WTC11 (cell line): ENCODE measurements at regions not wholly inside any gene's neighbourhood (a gene's known extent, or its start where the extent isn't known, plus 50 kb on each side); places are given as distances from the start of the nearest gene placed in this dataset.

ENCODE experiments used
- ATAC-seq: fragments of 200-7000 bp; cut with Tn5 transposase; 2 replicates; pipeline ENCODE4 v1.10.0; 2021; ENCODE audit warnings: mild to moderate bottlenecking, moderate library complexity
- CTCF ChIA-PET: fragments of 300-600 bp; sonication (Branson Sonifier 250); formaldehyde crosslinking; loops from one replicate; lab custom pipeline; 2021; ENCODE audit warnings: antibody characterized with exemption; lab: Charles Lee
- POLR2A ChIA-PET: fragments of 350-600 bp; sonication (Branson Sonifier 250); formaldehyde crosslinking; loops from one replicate; lab custom pipeline; 2021; ENCODE audit warnings: antibody characterized with exemption; lab: Charles Lee
- DNase-seq: peaks from one replicate; pipeline ENCODE4 v3.0.0; 2021; ENCODE audit warnings: low spot score
- H3K27ac Mint-ChIP-seq: 2 replicates; pipeline ENCODE4 v1.8.0; 2021; ENCODE audit warnings: mixed read lengths
- H3K27me3 Mint-ChIP-seq: 2 replicates; pipeline ENCODE4 v1.8.0; 2021; ENCODE audit warnings: low read depth, mild to moderate bottlenecking, moderate library complexity, mixed read lengths
- H3K36me3 Mint-ChIP-seq: 2 replicates; pipeline ENCODE4 v1.8.0; 2021; ENCODE audit warnings: mixed read lengths
- H3K4me1 Mint-ChIP-seq: 2 replicates; pipeline ENCODE4 v1.8.0; 2022; ENCODE audit warnings: mixed read lengths
- H3K4me3 Mint-ChIP-seq: 2 replicates; pipeline ENCODE4 v1.8.0; 2021; ENCODE audit warnings: mild to moderate bottlenecking, moderate library complexity, mixed read lengths
- H3K9me3 Mint-ChIP-seq: 2 replicates; pipeline ENCODE4 v1.8.0; 2021; ENCODE audit warnings: mixed read lengths
- CREB1 ChIP-seq: sonication (generic); formaldehyde crosslinking; IDR thresholded peaks from 2 replicates; pipeline ENCODE4 v1.8.0; 2023; ENCODE audit warnings: mild to moderate bottlenecking, missing genetic modification reagents
- CREM ChIP-seq: sonication (generic); formaldehyde crosslinking; IDR thresholded peaks from 2 replicates; pipeline ENCODE4 v1.8.1; 2022; ENCODE audit warnings: mild to moderate bottlenecking, missing genetic modification reagents, moderate library complexity
- EMX1 ChIP-seq: fragments of 250-450 bp; sonication (Bioruptor Pico); IDR thresholded peaks from 2 replicates; pipeline ENCODE4 v1.8.0; 2021; ENCODE audit warnings: mild to moderate bottlenecking
- ETV6 ChIP-seq: sonication (generic); formaldehyde crosslinking; IDR thresholded peaks from 2 replicates; pipeline ENCODE4 v1.8.1; 2022; ENCODE audit warnings: mild to moderate bottlenecking, missing genetic modification reagents
- FOXP1 ChIP-seq: sonication (generic); formaldehyde crosslinking; IDR thresholded peaks from 2 replicates; pipeline ENCODE4 v1.8.0; 2022; ENCODE audit warnings: missing genetic modification reagents, mild to moderate bottlenecking, moderate library complexity, borderline replicate concordance
- HMGA2 ChIP-seq: fragments of 250-450 bp; sonication (Bioruptor Pico); IDR thresholded peaks from 2 replicates; pipeline ENCODE4 v1.4.0; 2021; ENCODE audit warnings: mild to moderate bottlenecking, moderate library complexity
- IRF2 ChIP-seq: sonication (generic); formaldehyde crosslinking; IDR thresholded peaks from 2 replicates; pipeline ENCODE4 v1.8.0; 2022; ENCODE audit warnings: low read depth, missing genetic modification reagents, borderline replicate concordance
- MXD4 ChIP-seq: fragments of 250-450 bp; sonication (Bioruptor Pico); IDR thresholded peaks from 2 replicates; pipeline ENCODE4 v1.8.0; 2021; ENCODE audit warnings: mild to moderate bottlenecking, moderate library complexity, borderline replicate concordance
- NFE2L1 ChIP-seq: sonication (generic); formaldehyde crosslinking; IDR thresholded peaks from 2 replicates; pipeline ENCODE4 v1.8.1; 2023; ENCODE audit warnings: missing genetic modification reagents
- NR3C1 ChIP-seq: sonication (generic); formaldehyde crosslinking; conservative IDR thresholded peaks from 2 replicates; pipeline ENCODE4 v1.8.1; 2023; ENCODE audit warnings: low read depth, mild to moderate bottlenecking, missing genetic modification reagents
- TEAD4 ChIP-seq: sonication (generic); formaldehyde crosslinking; IDR thresholded peaks from 2 replicates; pipeline ENCODE4 v1.8.0; 2022; ENCODE audit warnings: mild to moderate bottlenecking, missing genetic modification reagents
- TP53 ChIP-seq: sonication (generic); formaldehyde crosslinking; IDR thresholded peaks from 2 replicates; pipeline ENCODE4 v1.8.1; 2023; ENCODE audit warnings: mild to moderate bottlenecking, missing genetic modification reagents
- ZNF138 ChIP-seq: sonication (generic); formaldehyde crosslinking; conservative IDR thresholded peaks from 2 replicates; pipeline ENCODE4 v1.8.1; 2022; ENCODE audit warnings: mild to moderate bottlenecking, moderate library complexity, missing genetic modification reagents
- TF ChIP-seq, protein P1 (sequence below): fragments of 200-600 bp; IDR thresholded peaks from 2 replicates; pipeline ENCODE4 v1.8.0; 2022; ENCODE audit warnings: antibody characterized with exemption
- TF ChIP-seq, protein P2 (sequence below): sonication (generic); formaldehyde crosslinking; IDR thresholded peaks from 2 replicates; pipeline ENCODE4 v1.8.0; 2022; ENCODE audit warnings: mild to moderate bottlenecking, missing genetic modification reagents
- TF ChIP-seq, protein P3 (sequence below): sonication (generic); formaldehyde crosslinking; IDR thresholded peaks from 2 replicates; pipeline ENCODE4 v1.8.0; 2023; ENCODE audit warnings: mild to moderate bottlenecking, missing genetic modification reagents
- TF ChIP-seq, protein P4 (sequence below): sonication (generic); formaldehyde crosslinking; IDR thresholded peaks from 2 replicates; pipeline ENCODE4 v1.8.1; 2022; ENCODE audit warnings: low read depth, missing genetic modification reagents, borderline replicate concordance
- TF ChIP-seq, protein P5 (sequence below): sonication (generic); formaldehyde crosslinking; IDR thresholded peaks from 2 replicates; pipeline ENCODE4 v1.8.0; 2023; ENCODE audit warnings: missing genetic modification reagents
- TF ChIP-seq, protein P6 (sequence below): sonication (generic); formaldehyde crosslinking; IDR thresholded peaks from 2 replicates; pipeline ENCODE4 v1.8.1; 2023; ENCODE audit warnings: mild to moderate bottlenecking, missing genetic modification reagents
- TF ChIP-seq, protein P7 (sequence below): sonication (generic); formaldehyde crosslinking; IDR thresholded peaks from 2 replicates; pipeline ENCODE4 v1.8.1; 2022; ENCODE audit warnings: mild to moderate bottlenecking, moderate library complexity, missing genetic modification reagents

DNA sequence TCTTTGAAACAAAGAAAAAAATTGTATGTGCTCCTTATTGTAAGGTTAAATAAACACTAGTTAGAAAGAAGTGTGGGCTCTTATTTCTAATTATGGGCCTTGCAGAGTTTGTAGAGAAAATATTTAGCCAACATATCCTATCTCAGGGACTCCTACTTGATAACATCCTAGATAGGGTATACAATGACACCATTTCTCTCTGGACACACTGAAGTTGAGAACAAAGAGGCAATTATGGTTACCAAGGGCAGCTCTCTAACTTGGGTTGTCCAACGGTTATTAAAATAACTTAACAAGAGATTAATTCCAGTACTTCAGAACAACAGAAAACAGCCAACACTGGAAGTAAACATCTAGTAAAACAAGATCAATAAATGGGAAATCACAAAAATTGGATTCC is 69.0 kb upstream of the ZC3H11B start:
- Mint-ChIP-seq H3K27me3 (no peaks in the 10 kb centered on the region), H3K4me3 (no peak overlapping the region)
- TF ChIP-seq NR3C1 (CRISPR knock-in tag) (no peak), HMGA2 (CRISPR knock-in tag) (no peak), NFE2L1 (CRISPR knock-in tag) (no peak)
- TF ChIP-seq, protein P1, sequence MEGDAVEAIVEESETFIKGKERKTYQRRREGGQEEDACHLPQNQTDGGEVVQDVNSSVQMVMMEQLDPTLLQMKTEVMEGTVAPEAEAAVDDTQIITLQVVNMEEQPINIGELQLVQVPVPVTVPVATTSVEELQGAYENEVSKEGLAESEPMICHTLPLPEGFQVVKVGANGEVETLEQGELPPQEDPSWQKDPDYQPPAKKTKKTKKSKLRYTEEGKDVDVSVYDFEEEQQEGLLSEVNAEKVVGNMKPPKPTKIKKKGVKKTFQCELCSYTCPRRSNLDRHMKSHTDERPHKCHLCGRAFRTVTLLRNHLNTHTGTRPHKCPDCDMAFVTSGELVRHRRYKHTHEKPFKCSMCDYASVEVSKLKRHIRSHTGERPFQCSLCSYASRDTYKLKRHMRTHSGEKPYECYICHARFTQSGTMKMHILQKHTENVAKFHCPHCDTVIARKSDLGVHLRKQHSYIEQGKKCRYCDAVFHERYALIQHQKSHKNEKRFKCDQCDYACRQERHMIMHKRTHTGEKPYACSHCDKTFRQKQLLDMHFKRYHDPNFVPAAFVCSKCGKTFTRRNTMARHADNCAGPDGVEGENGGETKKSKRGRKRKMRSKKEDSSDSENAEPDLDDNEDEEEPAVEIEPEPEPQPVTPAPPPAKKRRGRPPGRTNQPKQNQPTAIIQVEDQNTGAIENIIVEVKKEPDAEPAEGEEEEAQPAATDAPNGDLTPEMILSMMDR, result no peak
- TF ChIP-seq, all 79 proteins: peak for 0
- Mint-ChIP-seq H3K36me3 (no peaks in the 10 kb centered on the region), H3K27ac (no peak overlapping the region), H3K4me1 (peaks cover 2% of the 10 kb centered on the region), H3K9me3 (no peaks in the 10 kb centered on the region)
- ChIA-PET CTCF (interaction anchor here (1.1 kb wide), 1 partner anchor 21 kb away, joined by 3 read pairs; no protein-coding TSS in a partner anchor), POLR2A (no interaction called here)
- DNase-seq (no peak), ATAC-seq (no peak)

DNA sequence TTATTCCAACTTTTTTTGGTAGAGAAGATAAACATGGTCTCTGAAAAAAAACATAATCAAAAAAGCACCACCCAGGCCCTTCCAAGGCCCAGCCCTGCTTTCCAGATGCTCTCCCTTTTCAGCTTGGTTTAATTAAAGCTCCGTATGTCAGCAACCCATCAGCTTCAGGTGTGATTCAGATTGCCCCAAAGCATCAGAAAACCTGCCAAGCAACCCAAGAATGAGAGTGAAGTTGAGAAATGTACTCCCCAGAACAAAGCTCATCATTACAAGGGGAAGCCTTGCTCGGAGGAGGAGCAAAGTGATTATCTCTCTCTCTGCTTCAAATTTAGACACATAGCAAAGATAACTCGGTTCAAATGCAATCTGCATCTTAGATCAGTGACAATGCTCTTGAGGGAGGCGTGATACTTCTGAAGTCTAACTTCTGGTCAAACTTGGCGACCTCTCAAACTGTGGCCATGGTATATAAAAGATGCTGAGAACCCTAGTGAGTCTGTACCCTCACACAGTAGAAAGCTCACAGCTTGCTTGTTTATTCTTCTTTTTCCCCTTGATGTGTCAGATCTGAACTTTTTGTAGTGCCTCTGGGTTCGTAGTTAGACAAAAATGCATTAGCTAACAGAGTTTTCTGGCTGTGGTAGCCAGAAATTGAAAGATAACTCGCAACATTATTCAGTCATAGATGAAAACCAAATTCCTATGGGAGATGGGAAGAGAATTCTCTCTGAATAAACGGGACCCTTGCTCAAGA is 63.3 kb upstream of the ZC3H11B start:
- no peaks in the 10 kb centered on the region for H3K27me3 Mint-ChIP-seq
- no peaks in the 10 kb centered on the region for H3K4me1 Mint-ChIP-seq
- H3K9me3 Mint-ChIP-seq, result no peaks in the 10 kb centered on the region
- TF ChIP-seq, protein P2, sequence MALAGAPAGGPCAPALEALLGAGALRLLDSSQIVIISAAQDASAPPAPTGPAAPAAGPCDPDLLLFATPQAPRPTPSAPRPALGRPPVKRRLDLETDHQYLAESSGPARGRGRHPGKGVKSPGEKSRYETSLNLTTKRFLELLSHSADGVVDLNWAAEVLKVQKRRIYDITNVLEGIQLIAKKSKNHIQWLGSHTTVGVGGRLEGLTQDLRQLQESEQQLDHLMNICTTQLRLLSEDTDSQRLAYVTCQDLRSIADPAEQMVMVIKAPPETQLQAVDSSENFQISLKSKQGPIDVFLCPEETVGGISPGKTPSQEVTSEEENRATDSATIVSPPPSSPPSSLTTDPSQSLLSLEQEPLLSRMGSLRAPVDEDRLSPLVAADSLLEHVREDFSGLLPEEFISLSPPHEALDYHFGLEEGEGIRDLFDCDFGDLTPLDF (CRISPR knock-in tag), result no peak
- no peak for TF ChIP-seq ZNF138
- TF ChIP-seq, protein P3, sequence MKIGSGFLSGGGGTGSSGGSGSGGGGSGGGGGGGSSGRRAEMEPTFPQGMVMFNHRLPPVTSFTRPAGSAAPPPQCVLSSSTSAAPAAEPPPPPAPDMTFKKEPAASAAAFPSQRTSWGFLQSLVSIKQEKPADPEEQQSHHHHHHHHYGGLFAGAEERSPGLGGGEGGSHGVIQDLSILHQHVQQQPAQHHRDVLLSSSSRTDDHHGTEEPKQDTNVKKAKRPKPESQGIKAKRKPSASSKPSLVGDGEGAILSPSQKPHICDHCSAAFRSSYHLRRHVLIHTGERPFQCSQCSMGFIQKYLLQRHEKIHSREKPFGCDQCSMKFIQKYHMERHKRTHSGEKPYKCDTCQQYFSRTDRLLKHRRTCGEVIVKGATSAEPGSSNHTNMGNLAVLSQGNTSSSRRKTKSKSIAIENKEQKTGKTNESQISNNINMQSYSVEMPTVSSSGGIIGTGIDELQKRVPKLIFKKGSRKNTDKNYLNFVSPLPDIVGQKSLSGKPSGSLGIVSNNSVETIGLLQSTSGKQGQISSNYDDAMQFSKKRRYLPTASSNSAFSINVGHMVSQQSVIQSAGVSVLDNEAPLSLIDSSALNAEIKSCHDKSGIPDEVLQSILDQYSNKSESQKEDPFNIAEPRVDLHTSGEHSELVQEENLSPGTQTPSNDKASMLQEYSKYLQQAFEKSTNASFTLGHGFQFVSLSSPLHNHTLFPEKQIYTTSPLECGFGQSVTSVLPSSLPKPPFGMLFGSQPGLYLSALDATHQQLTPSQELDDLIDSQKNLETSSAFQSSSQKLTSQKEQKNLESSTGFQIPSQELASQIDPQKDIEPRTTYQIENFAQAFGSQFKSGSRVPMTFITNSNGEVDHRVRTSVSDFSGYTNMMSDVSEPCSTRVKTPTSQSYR, result no peak
- TF ChIP-seq, protein P4, sequence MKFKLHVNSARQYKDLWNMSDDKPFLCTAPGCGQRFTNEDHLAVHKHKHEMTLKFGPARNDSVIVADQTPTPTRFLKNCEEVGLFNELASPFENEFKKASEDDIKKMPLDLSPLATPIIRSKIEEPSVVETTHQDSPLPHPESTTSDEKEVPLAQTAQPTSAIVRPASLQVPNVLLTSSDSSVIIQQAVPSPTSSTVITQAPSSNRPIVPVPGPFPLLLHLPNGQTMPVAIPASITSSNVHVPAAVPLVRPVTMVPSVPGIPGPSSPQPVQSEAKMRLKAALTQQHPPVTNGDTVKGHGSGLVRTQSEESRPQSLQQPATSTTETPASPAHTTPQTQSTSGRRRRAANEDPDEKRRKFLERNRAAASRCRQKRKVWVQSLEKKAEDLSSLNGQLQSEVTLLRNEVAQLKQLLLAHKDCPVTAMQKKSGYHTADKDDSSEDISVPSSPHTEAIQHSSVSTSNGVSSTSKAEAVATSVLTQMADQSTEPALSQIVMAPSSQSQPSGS, result no peak
- no peak for TF ChIP-seq FOXP1
- no peak for TF ChIP-seq CREM
- TF ChIP-seq EMX1 (CRISPR knock-in tag), result no peak
- no peak overlapping the region for H3K27ac Mint-ChIP-seq
- DNase-seq (no peak), ATAC-seq (no peak)
- H3K36me3 Mint-ChIP-seq, result no peaks in the 10 kb centered on the region
- CTCF ChIA-PET, result interaction anchor here (0.6 to 2.2 kb wide), 2 partner anchors 15 to 136 kb away, joined by 4 to 10 read pairs; no protein-coding TSS in a partner anchor
- POLR2A ChIA-PET, result no interaction called here
- H3K4me3 Mint-ChIP-seq, result no peak overlapping the region

DNA sequence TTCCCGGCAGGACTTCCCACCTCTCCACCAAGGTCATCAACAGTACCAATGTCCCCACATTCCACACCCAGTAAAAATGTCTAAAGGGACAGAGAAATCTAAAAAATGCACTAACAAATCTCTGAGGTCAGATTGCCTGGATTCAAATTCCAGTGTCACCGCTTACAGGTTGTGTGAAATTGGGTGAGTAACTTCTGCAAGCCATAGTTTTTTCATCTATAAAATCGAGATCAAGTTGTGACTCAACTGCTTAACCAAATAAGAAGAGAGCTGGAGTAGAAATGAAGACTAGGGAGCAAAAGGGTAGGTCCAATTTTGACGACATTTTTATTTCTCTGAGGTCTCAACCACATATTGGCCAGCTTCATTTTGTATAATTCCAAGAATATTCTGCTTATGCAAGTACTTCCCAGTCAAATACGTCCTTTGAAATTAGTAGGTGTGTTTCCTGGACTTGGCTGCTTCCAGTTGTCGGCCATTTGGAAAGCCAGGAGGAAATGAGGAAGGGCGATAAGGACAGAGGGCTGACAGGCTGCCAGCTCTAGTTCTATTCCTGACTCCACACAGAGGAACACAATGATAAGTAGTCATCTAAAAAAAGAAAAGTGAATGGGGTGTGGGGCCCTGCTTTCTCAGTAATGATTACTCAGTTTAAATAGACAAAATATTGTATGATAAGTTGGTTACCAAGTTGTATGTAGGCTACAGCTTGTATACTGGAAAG is 57.7 kb upstream of the ZC3H11B start:
- Mint-ChIP-seq H3K9me3 (no peaks in the 10 kb centered on the region), H3K4me3 (no peak overlapping the region), H3K36me3 (no peaks in the 10 kb centered on the region), H3K27ac (no peak overlapping the region), H3K27me3 (no peaks in the 10 kb centered on the region), H3K4me1 (no peaks in the 10 kb centered on the region)
- ChIA-PET CTCF (interaction anchor here (1.1 kb wide), 1 partner anchor 10 kb away, joined by 3 read pairs; no protein-coding TSS in a partner anchor), POLR2A (no interaction called here)
- no peak for DNase-seq
- ATAC-seq, result no peak
- TF ChIP-seq, protein P5, sequence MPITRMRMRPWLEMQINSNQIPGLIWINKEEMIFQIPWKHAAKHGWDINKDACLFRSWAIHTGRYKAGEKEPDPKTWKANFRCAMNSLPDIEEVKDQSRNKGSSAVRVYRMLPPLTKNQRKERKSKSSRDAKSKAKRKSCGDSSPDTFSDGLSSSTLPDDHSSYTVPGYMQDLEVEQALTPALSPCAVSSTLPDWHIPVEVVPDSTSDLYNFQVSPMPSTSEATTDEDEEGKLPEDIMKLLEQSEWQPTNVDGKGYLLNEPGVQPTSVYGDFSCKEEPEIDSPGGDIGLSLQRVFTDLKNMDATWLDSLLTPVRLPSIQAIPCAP, result no peak
- no peak for TF ChIP-seq MXD4
- TF ChIP-seq ETV6 (CRISPR knock-in tag), result no peak
- TF ChIP-seq, protein P6, sequence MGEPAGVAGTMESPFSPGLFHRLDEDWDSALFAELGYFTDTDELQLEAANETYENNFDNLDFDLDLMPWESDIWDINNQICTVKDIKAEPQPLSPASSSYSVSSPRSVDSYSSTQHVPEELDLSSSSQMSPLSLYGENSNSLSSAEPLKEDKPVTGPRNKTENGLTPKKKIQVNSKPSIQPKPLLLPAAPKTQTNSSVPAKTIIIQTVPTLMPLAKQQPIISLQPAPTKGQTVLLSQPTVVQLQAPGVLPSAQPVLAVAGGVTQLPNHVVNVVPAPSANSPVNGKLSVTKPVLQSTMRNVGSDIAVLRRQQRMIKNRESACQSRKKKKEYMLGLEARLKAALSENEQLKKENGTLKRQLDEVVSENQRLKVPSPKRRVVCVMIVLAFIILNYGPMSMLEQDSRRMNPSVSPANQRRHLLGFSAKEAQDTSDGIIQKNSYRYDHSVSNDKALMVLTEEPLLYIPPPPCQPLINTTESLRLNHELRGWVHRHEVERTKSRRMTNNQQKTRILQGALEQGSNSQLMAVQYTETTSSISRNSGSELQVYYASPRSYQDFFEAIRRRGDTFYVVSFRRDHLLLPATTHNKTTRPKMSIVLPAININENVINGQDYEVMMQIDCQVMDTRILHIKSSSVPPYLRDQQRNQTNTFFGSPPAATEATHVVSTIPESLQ (CRISPR knock-in tag), result no peak
- no peak for TF ChIP-seq IRF2 (CRISPR knock-in tag)
- TF ChIP-seq TEAD4 (CRISPR knock-in tag), result no peak
- no peak for TF ChIP-seq CREB1
- TF ChIP-seq TP53, result no peak
- TF ChIP-seq, protein P7, sequence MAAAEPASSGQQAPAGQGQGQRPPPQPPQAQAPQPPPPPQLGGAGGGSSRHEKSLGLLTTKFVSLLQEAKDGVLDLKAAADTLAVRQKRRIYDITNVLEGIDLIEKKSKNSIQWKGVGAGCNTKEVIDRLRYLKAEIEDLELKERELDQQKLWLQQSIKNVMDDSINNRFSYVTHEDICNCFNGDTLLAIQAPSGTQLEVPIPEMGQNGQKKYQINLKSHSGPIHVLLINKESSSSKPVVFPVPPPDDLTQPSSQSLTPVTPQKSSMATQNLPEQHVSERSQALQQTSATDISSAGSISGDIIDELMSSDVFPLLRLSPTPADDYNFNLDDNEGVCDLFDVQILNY (CRISPR knock-in tag), result no peak
